Upper lobe of left lung (tissue), 4 donors: ENCODE measurements at regions not wholly inside any gene's neighbourhood (a gene's known extent, or its start where the extent isn't known, plus 50 kb on each side); places are given as distances from the start of the nearest gene placed in this dataset.

ENCODE experiments used
- EP300 ChIP-seq, 4 donors: sonication (generic); formaldehyde crosslinking; IDR thresholded peaks; one replicate each; pipeline ENCODE4 v1.5.1; 2017; ENCODE audit warnings: antibody characterized with exemption in 4 of 4, control low read depth in 2 of 4
- POLR2AphosphoS5 ChIP-seq, 2 donors: sonication (generic); formaldehyde crosslinking; IDR thresholded peaks; one replicate each; pipeline ENCODE4 v1.5.1; 2017; ENCODE audit warnings: antibody characterized with exemption in 2 of 2
- TF ChIP-seq, protein P1 (sequence below), 6 experiments: fragments of 450-650 bp in 4 of 6; fragments of 200-600 bp in 2 of 6; sonication (generic) in 2 of 6; IDR thresholded peaks; one replicate each; pipeline ENCODE4 v1.5.1; 2016 to 2019; ENCODE audit warnings: antibody characterized with exemption in 6 of 6

DNA sequence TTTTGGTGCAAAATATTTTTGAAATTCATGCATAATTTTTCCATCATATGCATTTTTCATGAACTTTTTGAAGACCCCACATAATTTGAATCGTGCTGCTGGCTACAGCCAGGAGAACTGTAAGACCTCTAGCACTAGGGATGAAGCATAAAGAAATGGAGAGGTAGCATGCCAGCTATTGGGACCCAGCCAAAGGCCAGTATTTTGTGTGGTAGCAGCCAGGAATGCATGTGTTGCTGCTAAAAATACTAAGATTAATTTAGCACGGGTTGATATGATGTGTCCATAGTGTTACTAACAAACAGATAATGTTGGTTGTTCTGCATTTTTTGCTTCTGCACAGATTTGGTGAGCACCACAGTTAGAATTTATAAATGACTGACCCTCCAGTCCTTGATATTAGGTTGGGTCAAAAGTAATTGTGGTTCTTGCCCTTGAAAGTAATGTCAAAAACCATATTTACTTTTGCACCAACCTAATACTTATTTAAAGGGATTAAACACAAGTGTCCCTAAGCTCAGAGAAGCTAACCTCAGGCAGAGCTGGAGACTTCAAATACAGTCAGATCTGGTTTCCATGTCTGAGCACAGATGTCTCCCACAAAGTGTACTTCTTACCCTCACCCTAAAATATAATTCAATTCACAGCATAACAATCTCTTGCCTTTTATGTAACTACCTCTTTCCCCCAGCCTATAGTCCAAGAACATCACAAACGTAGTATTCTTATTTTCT, 54.1 kb upstream of the NPSR1 start:
- no peak for TF ChIP-seq EP300 (IDR thresholded peaks at IDR 0.05)
- TF ChIP-seq, protein P1, sequence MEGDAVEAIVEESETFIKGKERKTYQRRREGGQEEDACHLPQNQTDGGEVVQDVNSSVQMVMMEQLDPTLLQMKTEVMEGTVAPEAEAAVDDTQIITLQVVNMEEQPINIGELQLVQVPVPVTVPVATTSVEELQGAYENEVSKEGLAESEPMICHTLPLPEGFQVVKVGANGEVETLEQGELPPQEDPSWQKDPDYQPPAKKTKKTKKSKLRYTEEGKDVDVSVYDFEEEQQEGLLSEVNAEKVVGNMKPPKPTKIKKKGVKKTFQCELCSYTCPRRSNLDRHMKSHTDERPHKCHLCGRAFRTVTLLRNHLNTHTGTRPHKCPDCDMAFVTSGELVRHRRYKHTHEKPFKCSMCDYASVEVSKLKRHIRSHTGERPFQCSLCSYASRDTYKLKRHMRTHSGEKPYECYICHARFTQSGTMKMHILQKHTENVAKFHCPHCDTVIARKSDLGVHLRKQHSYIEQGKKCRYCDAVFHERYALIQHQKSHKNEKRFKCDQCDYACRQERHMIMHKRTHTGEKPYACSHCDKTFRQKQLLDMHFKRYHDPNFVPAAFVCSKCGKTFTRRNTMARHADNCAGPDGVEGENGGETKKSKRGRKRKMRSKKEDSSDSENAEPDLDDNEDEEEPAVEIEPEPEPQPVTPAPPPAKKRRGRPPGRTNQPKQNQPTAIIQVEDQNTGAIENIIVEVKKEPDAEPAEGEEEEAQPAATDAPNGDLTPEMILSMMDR (IDR thresholded peaks at IDR 0.05), result no peak
- no peak for TF ChIP-seq POLR2AphosphoS5 (IDR thresholded peaks at IDR 0.05)
